Ovary (tissue), 3 donors: ENCODE measurements at regions not wholly inside any gene's neighbourhood (a gene's known extent, or its start where the extent isn't known, plus 50 kb on each side); places are given as distances from the start of the nearest gene placed in this dataset.

ENCODE experiments used
- EP300 ChIP-seq: sonication (generic); formaldehyde crosslinking; IDR thresholded peaks from one replicate; pipeline ENCODE4 v1.6.1; 2017; ENCODE audit warnings: antibody characterized with exemption
- POLR2A ChIP-seq: fragments of 450-650 bp; IDR thresholded peaks from one replicate; pipeline ENCODE4 v1.6.1; 2017; ENCODE audit warnings: antibody characterized with exemption, mild to moderate bottlenecking, moderate library complexity
- TF ChIP-seq, protein P1 (sequence below), 3 donors: fragments of 450-650 bp in 2 of 3; fragments of 200-600 bp in 1 of 3; IDR thresholded peaks; one replicate each; pipeline versions ENCODE4 v1.5.1 to v1.8.0; 2016 to 2022; ENCODE audit warnings: antibody characterized with exemption in 3 of 3, mild to moderate bottlenecking in 1 of 3
- donor health status: DM: no; HTN: no; CAD: no.

DNA sequence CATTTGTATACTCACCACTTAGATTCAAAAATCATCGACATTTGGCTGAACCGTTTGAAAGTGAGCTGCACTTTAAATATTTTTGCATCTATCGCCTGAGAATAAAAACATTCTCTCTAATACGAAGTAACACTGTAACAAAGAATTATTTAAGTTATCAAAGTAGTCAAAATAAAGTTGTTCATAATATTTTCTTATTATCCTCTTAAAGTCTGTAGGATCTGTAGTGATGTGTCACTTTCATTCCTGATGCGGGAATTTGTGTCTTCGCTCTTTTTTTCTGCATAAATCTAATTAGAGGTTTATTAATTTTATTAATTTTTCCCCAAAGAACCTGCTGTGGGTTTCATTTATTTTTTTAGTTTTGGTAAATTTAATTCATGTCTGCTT is 74.8 kb downstream of the ETS2 start:
- TF ChIP-seq, protein P1, sequence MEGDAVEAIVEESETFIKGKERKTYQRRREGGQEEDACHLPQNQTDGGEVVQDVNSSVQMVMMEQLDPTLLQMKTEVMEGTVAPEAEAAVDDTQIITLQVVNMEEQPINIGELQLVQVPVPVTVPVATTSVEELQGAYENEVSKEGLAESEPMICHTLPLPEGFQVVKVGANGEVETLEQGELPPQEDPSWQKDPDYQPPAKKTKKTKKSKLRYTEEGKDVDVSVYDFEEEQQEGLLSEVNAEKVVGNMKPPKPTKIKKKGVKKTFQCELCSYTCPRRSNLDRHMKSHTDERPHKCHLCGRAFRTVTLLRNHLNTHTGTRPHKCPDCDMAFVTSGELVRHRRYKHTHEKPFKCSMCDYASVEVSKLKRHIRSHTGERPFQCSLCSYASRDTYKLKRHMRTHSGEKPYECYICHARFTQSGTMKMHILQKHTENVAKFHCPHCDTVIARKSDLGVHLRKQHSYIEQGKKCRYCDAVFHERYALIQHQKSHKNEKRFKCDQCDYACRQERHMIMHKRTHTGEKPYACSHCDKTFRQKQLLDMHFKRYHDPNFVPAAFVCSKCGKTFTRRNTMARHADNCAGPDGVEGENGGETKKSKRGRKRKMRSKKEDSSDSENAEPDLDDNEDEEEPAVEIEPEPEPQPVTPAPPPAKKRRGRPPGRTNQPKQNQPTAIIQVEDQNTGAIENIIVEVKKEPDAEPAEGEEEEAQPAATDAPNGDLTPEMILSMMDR (IDR thresholded peaks at IDR 0.05) = no peak
- TF ChIP-seq POLR2A (no peak), EP300 (no peak)
